NOMO-1 (cell line): ENCODE measurements at regions not wholly inside any gene's neighbourhood (a gene's known extent, or its start where the extent isn't known, plus 50 kb on each side); places are given as distances from the start of the nearest gene placed in this dataset.

ENCODE experiments used
- DNase-seq, 2 experiments: peaks; one replicate each; lab custom pipeline; 2025; ENCODE audit not compliant: unreplicated experiment in 2 of 2; lab: John Stamatoyannopoulos, UW

DNA sequence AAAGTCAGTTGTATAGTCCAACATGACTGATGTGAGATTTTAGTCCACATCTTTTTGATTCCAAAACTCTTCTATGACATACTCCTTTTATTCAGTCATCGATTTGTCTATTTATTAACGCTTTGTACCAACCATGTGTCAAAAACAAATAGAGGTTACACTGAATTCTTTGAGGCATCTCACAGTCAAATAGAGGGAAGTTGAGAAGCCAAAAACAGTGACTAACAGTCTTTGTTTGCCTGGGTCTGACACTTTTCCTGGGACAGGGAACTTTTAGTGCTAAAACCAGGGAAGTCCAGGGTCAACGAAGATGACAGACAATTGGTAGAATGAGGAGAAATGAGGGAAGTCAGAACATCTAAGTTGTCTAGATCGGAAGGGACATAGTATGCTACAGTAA lies 169.9 kb upstream of the HS3ST1 start:
- no peak for DNase-seq

- no peak for DNase-seq
Observed at GRCh38 chr4:11597506-11597905, 168.8 kb upstream of the HS3ST1 start.

GRCh38 chr4:11596989-11597388 lies 168.3 kb upstream of the HS3ST1 start:
- DNase-seq: no peak

GRCh38 chr4:11593576-11594116 lies 165.0 kb upstream of the HS3ST1 start:
- DNase-seq: no peak

DNA sequence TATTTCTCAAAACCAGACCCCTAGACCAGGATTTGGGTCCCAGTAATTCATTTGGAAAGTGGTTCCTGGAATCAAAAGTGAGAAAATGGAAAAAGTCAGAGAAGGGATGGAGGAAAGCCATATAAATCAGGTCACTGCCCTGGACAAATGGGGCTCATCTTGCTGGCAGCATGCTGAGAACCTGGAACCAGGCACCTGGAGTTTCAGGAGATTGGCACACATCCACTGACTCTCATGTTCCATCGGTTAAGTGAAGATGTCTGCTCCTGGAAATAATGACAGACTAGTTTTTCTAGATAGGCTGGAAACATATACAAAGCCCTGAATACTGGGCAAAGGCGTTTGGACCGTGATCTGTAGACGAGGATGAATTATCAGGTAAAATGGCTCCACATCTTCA lies 163.6 kb upstream of the HS3ST1 start:
- DNase-seq: no peak

DNA sequence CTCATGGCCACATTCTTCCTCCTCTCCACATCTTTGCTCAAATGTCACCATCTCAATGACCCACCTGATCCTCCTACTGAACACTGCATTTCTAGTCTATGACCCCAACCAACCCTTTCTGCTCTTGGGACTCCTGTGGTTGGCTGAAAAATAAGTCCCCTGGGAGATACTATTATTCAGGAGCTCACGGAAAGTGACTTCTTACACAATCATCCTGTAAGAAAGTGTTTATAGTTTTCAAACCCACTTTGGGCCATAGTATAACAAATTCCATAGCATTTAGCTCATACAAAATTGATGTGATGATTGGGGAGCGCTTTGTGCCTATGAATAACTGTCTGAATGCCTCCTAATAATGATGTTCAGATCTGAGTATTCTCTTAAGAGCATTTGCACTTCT lies 161.4 kb upstream of the HS3ST1 start:
- no peak for DNase-seq

DNA sequence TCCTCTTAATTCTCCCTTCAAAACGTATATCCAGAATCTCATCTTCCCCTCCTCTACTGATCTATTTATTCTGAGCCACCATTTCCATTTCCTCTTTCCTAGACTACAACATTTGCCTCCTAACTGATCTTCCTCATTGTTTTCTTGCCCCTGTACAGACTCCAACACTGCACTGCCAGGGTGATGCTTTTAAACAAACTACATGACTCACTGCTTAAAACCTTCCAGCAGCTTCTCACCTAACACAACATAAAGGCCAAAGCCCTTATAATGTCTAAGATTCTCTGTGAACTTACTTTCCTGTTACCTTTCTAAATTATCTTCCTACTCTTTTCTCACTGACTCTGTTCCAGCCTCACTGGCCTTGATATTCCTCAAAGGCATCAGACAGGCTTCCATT lies 161.0 kb upstream of the HS3ST1 start:
- DNase-seq: no peak

- DNase-seq: no peak
Observed at GRCh38 chr4:11587797-11588196, 159.1 kb upstream of the HS3ST1 start.

DNA sequence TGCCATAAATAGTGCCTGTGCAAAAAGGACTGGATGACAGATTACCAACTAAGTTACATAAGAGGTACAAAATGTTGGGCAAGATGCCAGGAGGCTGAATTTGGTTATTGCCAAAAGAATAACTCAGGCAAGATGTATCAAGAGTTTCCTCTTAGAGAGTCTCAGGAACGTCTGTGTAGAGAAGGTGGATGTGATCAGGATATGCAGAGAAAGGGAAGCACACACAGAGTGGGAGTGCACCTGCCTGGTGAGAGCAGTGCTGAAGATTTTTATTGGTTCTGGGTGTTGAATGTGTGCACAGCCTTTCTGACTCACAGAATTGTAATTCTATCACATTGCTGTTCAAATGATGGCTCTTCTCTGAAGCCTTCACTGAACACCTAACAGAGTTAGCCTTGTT lies 156.8 kb upstream of the HS3ST1 start:
- no peak for DNase-seq

GRCh38 chr4:11568511-11568910 lies 139.8 kb upstream of the HS3ST1 start:
- DNase-seq: no peak

DNA sequence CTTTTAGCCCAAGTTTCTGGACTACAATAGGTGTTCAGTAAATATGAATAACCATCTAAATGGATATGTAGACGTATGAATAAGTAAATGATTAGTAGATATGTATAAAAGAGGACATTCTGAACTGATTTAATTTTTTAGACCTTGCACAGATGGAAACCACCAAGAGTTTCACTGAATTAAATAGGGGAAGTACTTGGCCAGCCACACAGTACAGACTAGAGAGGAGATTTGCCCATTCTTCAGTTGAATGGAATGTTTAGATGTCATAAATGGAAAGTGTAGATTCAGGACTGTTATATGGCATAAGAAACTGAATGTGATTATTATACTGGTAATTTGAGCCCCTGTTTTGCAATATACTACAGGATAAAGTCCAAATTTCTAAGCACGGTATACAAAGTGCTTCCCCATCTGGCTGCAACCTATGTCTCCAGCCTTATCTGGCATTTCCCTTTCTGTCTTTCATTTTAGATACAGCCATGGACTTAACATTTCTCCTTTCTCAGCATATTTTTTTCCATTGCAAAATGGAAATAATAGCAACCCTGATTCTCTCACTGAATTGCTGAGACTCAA lies 137.8 kb upstream of the HS3ST1 start:
- no peak for DNase-seq

DNA sequence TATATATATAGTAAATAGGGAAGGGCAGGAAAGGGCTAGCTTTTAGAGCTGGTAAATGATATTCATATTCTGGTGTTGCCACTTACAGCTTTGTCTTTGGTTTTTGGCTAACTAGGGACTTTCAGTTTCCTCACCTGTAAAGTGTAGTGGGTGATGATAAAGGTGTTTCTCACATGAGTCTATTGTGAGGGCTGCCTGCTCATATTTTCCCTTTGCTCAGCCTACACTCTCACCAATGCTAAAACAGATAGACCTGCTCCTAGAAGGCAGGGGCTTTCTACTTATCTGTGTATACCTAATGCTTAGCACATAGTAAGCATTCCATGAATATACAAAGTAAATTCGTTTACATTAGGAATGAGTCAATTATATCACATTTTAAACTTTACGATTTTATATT lies 137.2 kb upstream of the HS3ST1 start:
- no peak for DNase-seq

DNA sequence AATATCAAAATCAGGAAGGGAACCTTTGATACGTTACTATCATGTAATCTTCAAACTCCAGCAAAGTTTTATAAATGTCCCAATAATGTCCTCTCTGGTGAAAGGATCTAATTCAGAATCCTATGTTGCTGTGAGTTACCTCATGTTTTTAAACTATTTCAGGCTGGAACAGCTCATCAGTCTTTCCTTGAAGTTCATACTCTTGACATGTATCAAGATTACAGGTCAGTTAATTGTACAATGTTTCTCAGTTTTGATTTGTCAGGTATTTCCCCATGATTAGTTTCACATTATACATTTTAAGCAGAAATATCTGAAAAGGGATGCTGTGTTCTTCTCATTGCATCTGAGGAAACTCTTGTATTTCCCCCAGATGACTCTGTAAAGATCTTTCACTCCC lies 136.5 kb upstream of the HS3ST1 start:
- no peak for DNase-seq

GRCh38 chr4:11564021-11564420 lies 135.3 kb upstream of the HS3ST1 start:
- DNase-seq: no peak

DNA sequence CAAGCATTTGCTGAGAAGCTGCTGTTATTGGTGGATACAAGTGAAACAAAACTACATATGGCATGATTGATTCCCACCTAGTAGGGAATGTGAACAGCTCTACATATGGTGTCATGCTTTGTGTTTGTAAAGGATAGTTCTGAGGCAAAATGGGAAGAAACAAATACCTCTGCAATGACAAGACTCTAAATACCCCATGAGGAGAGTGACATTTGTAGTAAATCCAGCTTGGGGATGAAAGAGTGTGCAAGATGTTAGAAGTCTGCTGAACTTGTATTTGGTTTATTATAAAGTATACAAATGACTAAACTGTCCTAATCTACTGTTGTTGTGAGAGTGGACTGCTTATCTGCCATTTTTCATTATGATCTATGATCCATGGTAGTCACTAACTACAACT lies 120.8 kb upstream of the HS3ST1 start:
- no peak for DNase-seq

DNA sequence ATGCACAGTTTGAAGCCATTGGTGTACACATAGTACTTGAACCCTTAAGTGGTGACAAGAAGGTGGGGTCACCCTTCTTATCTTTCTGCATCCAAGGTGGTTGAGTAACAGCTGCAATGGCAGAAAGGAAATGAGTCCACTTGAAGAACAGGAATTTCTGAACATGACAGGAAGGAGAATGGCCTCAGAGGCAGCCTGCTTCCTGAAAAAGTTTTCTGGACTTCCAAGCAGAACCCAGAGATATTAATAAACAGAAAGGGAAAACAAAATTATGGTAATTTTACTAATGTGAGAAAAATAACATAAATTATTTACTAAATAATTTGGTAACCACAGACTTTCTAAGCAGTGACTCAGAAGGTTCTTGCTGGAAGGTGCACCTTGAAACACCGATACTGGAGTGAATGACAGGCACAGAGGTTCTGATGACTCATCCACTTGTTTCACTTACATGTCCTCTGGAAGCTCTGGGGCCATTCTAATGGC lies 119.9 kb upstream of the HS3ST1 start:
- DNase-seq: no peak

- no peak for DNase-seq
Observed at GRCh38 chr4:11546391-11547175, 117.9 kb upstream of the HS3ST1 start.

- DNase-seq: no peak
Observed at GRCh38 chr4:11545651-11546050, 117.0 kb upstream of the HS3ST1 start.

DNA sequence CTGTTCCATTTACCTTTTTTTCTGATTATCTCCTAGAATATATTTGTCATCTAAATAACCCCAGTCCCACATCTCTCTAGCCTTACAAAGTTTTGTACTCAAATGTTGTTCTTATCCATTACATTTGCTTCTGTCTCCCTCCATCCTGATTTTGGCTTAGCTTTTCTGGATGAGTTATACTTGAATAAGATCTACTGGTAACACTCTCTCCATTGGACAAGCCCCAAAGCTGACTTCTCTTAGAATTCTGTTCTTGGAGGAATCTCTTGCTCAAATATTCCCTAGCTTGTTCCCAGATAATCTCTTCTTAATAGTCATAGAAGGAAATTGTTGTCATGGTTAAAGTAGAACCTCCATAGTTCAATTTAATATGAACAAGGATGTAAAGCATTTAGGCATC lies 115.5 kb upstream of the HS3ST1 start:
- DNase-seq: no peak

GRCh38 chr4:11543706-11544105 lies 115.0 kb upstream of the HS3ST1 start:
- no peak for DNase-seq

GRCh38 chr4:11542952-11543351 lies 114.3 kb upstream of the HS3ST1 start:
- no peak for DNase-seq

GRCh38 chr4:11537846-11538245 lies 109.2 kb upstream of the HS3ST1 start:
- DNase-seq: peak; percentile 24 to 34
